GM19351 (cell line): ENCODE measurements at regions not wholly inside any gene's neighbourhood (a gene's known extent, or its start where the extent isn't known, plus 50 kb on each side); places are given as distances from the start of the nearest gene placed in this dataset.

Experiments used
- ATAC-seq: cut with Tn5 transposase; IDR thresholded peaks from one replicate; pipeline ENCODE4 v1.9.1; 2021; ENCODE audit warnings: mild to moderate bottlenecking, moderate library complexity; ENCODE audit not compliant: unreplicated experiment

DNA sequence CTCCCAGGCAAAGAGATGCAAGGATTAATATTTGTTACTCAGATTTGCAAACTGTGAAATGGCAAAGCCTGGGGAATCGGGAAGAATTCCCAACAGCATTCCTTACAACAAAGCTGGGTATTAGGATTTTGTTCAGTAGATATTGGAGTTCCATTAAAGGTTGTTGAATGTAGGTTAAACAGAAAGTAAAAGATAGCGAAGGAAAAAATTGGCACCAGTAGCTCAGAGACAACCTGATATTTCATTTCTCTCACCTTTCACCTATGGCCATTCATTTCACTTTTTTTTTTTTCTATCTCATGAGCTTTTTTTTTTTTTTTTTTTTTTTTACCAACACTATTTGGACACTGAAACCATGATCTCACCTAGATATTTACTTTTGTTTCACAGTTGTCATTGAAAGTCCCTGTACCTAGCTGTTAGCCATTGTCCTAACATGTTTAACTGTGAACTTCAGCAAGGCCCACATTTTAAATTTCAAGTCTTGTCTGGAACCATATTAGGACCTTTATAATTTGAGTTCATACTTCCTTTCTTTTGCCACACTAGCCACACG, 552.5 kb downstream of the HAO1 start:
- ATAC-seq, result no peak

DNA sequence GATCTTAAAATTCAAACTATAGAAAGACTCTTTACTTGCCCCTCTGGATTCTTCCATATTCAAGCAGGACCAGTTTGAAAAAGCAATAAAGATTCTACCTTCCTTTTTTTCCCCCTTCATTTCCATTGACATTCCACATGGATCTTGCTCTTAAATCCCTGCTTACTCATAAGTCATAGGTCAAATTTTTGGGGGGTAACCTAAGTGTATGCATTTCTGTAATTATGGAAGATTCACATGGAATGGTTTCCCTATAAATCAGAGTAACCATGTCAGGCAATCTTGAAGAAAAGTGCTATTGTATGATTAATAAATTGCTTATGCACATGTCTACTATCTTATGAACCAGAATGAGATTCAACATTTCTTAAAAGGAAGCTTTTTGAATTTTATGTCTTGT, 551.0 kb downstream of the HAO1 start:
- ATAC-seq, result no peak

DNA sequence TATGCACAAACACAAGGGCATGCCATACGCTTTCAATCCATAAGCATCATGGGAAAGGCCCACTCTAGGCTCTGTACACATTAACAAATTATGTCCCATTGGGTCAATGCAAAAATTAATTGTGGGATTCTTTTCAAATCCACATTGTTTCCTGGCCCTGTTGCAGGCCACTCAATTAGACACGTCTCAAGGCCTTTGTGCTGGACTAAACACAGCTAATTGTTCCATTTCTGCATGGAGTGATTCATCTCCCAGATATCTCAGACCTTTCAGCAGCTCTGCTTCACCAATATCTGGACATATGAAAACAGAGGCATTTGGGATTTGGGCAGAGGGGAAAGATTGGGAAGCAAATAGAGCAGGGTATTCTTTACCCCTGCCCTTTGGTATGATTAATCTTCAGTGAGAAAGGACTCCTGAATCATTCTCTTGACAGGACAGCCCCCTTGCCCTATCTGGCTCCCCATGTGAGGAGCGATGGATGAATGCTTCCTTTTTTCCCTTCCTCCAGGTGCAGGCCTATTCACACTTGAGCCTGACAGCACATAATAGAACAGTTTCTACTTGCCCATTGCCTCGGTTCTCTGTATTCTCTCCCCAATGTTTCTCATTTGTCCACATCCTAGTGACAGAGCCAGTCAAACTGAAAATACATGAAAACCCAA, 547.6 kb downstream of the HAO1 start:
- ATAC-seq, result no peak

DNA sequence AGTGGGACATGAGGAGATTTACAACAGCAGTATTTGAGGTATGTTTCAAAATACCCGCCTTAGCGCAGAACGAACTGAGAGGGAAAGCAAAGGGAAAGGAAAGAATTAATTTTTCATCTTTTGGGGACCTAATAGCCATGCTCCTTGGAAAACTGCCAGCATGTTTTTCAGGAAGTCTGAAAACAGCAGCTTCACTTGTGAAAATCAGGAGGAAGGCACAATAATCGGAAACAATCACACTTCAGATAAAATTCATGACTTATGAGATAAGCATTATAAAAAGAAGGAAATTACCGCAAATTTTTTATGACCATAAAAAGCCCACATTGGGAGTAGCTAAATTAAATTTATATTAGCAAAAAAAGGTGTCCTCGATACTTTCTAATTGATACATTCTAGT, 541.1 kb downstream of the HAO1 start:
- ATAC-seq, result no peak

DNA sequence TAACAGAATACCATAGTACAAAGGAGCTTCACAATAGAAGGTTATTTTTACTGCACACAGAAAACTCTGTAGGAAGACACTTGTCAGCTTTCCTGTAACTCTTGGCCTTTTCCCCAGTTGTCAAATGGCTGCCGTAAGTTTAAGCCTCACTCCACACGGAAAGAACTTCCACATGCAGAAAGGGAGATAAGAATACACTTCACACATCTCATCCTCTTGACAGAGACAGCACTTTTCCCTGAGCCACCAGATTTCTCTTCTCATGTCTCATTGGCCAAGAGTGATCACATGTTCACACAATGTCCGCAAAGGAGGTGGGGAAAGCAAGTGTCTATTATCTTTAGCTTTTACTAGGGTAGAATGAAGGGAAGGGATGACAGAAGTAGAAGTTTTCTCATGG, 540.7 kb downstream of the HAO1 start:
- ATAC-seq, result no peak

DNA sequence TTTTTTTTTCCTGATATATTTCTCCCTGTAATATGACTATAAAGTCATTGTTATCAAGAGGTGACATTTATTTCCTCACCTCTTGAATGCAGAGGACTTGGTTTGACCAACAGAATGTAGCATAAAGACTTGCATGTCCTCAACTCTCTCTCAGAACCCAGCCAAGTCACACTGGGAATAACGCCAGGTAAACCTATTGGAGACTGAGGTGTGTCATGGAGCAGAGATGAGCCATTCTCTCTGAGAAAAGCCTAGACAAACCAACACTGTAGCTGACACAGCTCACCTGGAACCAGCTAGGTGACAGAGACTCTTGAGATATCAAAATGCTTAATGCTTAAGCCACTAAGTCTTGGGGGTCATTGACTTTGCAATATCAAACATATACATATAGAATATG, 533.6 kb downstream of the HAO1 start:
- no peak for ATAC-seq

DNA sequence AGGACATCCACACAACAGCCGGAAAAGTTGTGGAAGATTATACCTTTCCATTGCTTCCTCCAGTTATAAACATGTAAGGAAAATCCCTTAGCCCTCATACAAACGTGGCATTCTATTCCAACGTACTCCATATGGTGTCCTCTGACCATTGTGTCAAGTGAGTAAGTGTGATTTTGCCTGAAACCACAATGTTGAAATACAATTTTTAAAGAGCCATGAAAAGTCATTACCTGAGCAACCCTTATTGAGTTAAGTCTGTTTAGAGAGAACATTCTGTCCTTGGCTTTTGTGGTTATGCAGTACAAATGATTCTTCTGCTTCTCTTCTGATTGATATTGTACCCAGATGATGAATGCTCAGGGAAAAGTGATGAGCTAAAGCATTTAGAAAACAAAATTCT, 530.1 kb downstream of the HAO1 start:
- no peak for ATAC-seq

DNA sequence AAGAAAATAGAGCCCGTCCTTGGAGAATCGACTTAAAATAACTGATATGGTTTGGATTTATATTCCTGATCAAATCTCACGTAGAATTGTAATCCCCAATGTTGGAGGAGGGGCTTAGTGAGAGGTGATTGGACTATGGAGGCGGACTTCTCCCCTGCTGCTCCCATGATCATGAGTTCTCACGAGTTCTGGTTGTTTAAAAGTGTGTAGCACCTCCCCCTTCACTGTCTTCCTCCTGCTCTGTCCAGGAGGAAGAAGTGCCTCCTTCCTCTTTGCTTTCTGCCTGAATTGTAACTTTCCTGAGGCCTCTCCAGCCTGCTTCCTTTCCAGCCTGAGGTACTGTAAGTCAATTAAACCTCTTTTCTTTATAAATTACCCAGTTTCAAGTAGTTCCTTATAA, 529.2 kb downstream of the HAO1 start:
- no peak for ATAC-seq

DNA sequence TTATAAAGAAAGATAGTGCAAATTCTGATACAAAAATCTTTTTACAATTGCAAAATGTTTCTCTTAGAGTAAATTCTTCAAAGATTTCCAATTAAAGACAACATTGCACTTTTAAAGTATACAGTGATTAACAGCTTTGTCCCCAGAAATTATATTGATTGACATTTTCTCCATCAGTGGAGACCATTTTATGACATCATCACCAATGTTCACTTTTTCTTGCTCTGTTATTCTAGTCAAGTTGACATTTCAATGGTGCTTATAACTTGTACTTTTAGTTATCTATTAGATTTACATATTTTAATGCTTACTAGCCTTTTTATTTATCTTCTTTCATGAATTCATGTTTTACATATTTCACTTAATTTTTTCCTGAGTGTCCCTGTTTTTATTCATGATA, 524.8 kb downstream of the HAO1 start:
- ATAC-seq, result no peak

DNA sequence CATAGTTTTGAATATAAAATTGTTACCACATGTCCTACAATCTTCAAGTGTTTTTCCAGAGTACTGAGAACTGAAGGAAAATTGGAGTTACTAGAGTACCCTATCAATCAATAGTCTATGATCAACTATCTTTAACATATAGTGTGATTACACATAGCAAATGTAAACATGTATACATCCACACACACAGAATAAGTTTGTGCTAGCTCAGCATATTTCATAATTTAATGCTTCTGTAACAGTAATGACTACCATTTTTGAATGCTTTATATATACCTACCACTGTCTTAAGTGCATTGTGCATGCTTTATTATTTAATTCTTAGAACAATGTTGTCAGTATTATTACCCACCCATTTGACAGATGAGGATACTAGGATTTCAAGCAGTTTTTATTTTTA, 523.9 kb downstream of the HAO1 start:
- ATAC-seq, result no peak

DNA sequence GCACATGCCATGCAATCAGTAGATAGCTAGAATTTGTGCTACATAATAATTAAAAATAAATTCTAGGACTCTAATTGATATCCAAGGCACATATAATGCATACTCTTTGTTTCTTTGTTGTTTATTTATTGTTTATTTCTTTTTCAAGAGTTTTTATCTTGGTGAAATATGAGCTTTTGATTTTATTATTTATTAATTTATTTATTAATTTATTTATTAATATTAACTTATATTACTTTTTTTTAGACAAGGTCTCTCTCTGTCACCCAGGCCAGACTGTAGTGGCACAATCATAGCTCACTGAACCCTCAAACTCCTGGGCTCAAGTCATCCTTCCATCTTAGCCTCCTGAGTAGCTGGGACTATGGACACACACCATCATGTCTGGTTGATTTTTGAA, 519.9 kb downstream of the HAO1 start:
- ATAC-seq, result no peak

DNA sequence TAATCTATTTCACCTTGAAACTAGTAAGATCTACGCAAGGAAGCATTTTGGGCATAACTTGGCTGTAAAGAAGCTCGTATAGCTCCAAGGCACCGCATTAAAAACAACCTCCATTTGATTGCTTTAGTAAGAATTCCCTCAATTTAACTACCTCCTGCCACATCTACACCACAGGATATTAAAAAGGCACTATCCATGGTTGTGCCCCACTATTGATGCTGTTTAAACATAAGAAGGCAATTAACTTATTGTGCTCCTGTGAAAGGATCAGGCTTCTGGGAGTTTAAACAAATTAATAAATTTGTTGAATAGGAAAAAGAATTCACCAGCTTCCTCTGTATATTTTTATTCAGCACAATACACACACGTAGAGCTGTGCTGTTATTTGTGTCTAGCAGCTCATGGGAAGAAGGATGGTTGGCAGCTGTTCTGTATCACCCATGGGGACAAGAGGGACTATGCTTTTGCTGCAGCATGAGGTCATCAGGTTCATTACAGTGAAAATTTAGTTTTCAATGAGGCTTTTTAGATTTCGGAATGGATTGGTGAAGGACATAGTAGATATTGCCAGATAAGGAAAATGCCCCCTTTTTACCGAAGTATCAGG, 513.3 kb downstream of the HAO1 start:
- ATAC-seq, result no peak

DNA sequence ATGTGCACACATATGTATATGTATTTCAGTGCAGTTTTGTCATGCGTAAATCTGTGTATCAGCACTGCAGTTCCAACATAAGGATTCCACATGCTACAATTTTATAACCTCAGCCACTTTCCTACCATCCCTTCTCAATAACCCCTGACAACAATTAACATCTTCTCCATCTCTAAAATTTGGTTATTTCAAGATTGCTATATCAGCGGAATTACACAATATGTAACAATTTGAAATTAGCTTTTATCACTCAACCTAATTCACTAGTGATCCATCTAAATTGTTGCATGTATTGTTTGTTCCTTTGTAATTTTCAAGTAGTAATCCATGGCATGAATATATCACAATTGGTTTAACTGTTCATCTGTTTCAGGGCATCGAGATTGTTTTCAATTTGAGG, 511.3 kb downstream of the HAO1 start:
- ATAC-seq, result no peak

DNA sequence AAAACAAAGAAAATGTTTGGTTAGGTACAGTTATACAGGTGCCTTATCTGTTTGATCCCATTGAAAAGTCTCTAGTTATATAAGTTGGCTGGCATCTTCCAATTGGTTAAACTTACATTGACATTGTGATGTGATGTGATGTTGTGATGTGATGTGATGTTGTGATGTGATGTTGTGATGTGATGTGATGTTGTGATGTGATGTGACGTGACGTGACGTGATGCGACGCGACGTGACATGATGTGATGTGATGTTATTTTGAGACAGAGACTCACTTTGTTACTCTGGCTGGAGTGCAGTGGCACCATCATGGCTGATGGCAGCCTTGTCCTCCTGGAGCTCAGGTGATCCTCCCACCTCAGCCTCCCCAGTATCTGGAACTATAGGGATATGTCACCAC, 507.6 kb downstream of the HAO1 start:
- ATAC-seq, result no peak

DNA sequence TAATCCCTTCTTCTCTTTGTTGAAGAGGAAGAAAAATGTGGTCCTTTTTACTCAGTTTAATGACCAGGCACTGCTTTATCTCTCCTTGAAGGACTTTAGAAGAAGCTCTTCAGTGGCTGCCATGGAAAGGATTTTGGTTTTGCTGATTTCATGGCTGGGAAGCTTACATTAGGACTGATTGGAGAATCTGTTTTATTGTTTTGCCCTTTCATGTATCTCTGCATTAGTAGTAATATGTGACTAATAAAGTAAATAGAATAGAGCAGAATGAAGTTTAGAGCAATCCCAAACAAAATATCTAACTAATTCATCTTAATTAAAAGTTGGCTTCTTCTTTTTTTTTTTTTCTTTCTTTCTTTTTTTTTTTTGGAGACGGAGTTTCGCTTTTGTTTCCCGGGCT, 502.9 kb downstream of the HAO1 start:
- ATAC-seq, result no peak

DNA sequence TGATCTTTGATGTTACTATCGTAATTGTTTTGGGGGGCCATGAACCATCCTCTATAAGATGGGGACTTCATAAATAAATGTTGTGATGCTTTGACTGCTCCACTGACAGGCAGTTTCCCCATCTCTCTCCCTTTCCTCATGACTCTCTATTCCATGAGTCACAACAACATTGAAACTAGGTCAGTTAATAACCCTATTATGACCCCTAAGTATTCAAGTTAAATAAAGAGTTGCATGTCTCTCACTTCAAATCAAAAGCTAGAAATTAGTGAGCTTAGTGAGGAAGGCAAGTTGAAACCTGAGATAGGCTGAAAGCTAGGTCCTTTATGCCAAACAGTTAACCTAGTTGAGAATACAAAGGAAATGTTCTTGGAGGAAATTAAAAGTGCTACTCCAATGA, 491.0 kb downstream of the HAO1 start:
- ATAC-seq, result no peak

DNA sequence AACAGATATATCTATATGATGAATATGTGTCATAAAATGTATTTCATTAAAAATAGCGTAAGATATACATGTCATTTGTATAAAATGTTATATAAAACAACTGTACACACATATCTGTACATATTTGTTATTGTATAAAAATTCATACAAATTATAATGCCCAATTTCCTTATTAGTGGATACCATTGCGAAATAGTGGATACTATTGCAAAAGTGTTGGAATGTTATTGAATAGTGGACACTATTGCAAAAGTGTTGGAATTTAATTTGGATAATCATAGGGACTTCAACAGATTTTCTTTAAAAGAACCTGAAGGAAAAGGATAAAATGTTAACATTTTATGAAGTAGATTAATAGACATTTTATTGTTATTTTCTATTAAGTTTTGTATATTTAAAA, 487.4 kb downstream of the HAO1 start:
- ATAC-seq, result no peak

DNA sequence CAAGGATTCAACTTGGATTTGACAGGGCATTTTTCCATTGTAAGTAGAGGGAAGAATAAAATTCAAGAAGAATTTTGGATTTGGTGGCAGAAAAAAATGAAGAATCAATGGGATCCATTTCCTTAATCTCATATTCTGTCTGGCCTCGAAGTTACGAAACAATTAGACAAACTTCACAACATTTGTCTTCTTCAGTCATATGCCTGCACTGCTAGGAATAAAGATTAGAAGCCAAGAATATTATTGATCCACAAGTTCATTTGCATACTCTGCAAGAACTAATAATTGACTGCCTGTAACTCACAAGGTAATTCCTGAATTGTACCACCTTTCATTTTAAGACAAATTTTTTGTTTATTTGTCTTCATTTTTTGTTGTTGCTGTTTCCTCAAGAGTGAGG, 486.2 kb downstream of the HAO1 start:
- ATAC-seq, result no peak

DNA sequence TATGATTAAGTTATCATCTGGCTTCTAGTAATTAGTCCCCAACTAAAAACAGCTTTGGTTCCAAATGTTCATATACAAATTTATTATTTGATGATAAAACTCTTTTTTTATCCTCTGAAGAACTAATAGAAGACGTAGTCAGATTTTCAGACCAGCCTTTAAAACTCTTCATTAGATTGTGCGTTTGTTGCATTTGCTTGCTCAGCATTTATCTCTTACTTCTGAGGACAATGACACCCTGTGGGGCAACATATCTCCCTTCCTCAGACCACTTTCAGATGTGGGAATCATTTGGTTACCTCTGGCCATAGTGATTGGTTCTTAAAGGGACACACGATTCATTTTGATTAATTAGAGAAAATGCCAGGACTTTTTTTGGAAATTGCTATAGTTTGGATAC, 481.8 kb downstream of the HAO1 start:
- ATAC-seq, result no peak

DNA sequence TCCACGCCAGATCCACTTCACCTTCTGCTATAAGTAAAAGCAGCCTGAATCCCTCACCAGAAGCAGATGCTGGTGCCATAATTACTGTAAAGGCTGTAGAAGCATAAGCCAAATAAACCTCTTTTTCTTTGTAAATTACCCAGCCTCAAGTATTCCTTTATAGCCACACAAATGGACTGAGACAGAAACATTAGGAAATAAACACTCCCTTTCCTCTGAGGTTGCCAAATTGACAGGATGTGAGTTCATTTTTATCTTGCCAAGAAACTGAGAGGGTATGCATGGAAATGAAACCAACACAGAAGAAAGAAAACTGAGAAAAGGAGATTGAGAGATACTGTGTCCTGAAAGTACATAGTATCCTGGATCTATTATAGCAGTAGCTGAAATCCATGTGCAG, 481.2 kb downstream of the HAO1 start:
- ATAC-seq, result no peak

DNA sequence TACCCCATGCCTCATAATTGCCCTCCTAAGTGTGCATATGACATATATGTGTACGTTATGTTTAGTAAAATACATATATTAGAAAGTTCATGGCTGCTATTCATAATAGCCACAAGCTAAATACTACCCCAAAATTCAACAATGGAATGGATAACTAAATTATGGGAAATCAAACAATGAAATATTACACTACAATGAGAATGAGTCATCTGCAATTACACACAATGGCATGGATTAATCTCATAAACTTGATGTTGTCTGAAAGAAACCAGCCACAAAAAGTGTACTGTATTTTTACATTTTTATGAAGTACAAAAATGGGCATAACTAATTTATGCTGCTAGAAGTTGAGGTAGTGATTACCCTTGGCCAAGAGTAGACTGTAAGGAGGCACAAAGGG, 477.0 kb downstream of the HAO1 start:
- ATAC-seq, result no peak

DNA sequence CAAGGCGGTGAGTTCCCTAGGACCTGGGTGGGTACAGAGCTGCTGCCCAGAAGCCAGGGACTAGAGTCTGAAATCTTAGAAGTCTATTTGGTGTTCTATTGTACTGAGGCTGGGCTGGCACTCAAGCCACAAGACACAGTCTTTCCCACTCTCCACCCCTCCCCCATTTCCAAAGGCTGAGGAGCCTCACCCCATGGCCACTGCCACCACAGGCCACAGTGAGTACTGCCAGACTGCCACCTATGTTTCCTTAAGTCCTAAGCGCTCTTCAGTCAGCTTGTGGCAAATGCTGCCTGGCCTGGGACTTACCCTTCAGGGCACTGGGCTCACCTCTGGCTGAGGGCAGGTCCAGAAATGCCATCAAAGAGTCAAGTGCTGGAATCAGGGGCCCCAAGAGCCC, 469.3 kb downstream of the HAO1 start:
- ATAC-seq, result no peak

DNA sequence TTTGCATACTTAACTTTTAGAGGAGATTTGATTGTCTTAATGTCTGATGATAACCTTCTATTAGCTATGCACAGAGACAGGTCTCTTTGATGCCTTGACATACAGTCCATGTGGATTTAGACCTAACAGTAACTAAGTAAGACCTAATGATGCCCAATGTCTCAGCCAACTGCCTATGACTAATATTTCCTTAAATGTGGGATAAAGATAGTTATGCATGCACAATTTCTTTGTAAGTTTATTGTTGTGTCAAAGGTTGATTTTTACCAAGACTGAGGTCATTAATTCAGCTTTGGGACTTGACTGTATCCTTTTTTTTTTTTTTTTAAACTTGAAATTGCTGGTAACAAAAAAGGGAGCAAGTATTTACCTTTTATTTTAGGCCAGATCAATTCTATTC, 450.0 kb downstream of the HAO1 start:
- no peak for ATAC-seq
